ENCODE measurements at regions not wholly inside any gene's neighbourhood (a gene's known extent, or its start where the extent isn't known, plus 50 kb on each side); places are given as distances from the start of the nearest gene placed in this dataset.

GRCh38 chr12:84376320-84376719, 536.3 kb downstream of the SLC6A15 start:
- no peak for DNase-seq (ENCODE audit: low read depth)
- H3K36me3 ChIP-seq (ENCODE audit: control insufficient read depth, insufficient read depth, low read length): no peaks in the 10 kb centered on the region
- no peak for FAIRE-seq
- TF ChIP-seq CTCF (IDR thresholded peaks at IDR 0.05; ENCODE audit: insufficient read depth, low read length, severe bottlenecking): no peak
- H3K27me3 ChIP-seq (ENCODE audit: control insufficient read depth, insufficient read depth, low read length): no peaks in the 10 kb centered on the region
- no peak overlapping the region for H3K4me3 ChIP-seq (ENCODE audit: low read depth, low read length)

GRCh38 chr12:84375449-84376170, 537.0 kb downstream of the SLC6A15 start:
- TF ChIP-seq CTCF (IDR thresholded peaks at IDR 0.05; ENCODE audit: insufficient read depth, low read length, severe bottlenecking): no peak
- no peaks in the 10 kb centered on the region for H3K36me3 ChIP-seq (ENCODE audit: control insufficient read depth, insufficient read depth, low read length)
- peak; percentile 35 for DNase-seq (ENCODE audit: low read depth)
- H3K4me3 ChIP-seq (ENCODE audit: low read depth, low read length): no peak overlapping the region
- no peaks in the 10 kb centered on the region for H3K27me3 ChIP-seq (ENCODE audit: control insufficient read depth, insufficient read depth, low read length)
- no peak for FAIRE-seq

- DNase-seq (ENCODE audit: low read depth): no peak
- TF ChIP-seq CTCF (IDR thresholded peaks at IDR 0.05; ENCODE audit: insufficient read depth, low read length, severe bottlenecking): no peak
- Histone ChIP-seq H3K4me3 (ENCODE audit: low read depth, low read length) (no peak overlapping the region), H3K36me3 (ENCODE audit: control insufficient read depth, insufficient read depth, low read length) (no peaks in the 10 kb centered on the region), H3K27me3 (ENCODE audit: control insufficient read depth, insufficient read depth, low read length) (no peaks in the 10 kb centered on the region)
- no peak for FAIRE-seq
Measured at GRCh38 chr12:84362552-84362897, 550.1 kb downstream of the SLC6A15 start.

GRCh38 chr12:84361651-84362551, 550.7 kb downstream of the SLC6A15 start:
- FAIRE-seq (no peak), DNase-seq (ENCODE audit: low read depth) (no peak)
- H3K36me3 ChIP-seq (ENCODE audit: control insufficient read depth, insufficient read depth, low read length): no peaks in the 10 kb centered on the region
- no peaks in the 10 kb centered on the region for H3K27me3 ChIP-seq (ENCODE audit: control insufficient read depth, insufficient read depth, low read length)
- H3K4me3 ChIP-seq (ENCODE audit: low read depth, low read length): no peak overlapping the region
- no peak for TF ChIP-seq CTCF (IDR thresholded peaks at IDR 0.05; ENCODE audit: insufficient read depth, low read length, severe bottlenecking)

- Histone ChIP-seq H3K36me3 (ENCODE audit: control insufficient read depth, insufficient read depth, low read length) (no peaks in the 10 kb centered on the region), H3K4me3 (ENCODE audit: low read depth, low read length) (no peak overlapping the region), H3K27me3 (ENCODE audit: control insufficient read depth, insufficient read depth, low read length) (no peaks in the 10 kb centered on the region)
- TF ChIP-seq CTCF (IDR thresholded peaks at IDR 0.05; ENCODE audit: insufficient read depth, low read length, severe bottlenecking): no peak
- FAIRE-seq (no peak), DNase-seq (ENCODE audit: low read depth) (no peak)
Measured at GRCh38 chr12:84357314-84357713, 555.3 kb downstream of the SLC6A15 start.

All from bronchial epithelial cell (primary cell).